ENCODE measurements at regions not wholly inside any gene's neighbourhood (a gene's known extent, or its start where the extent isn't known, plus 50 kb on each side); places are given as distances from the start of the nearest gene placed in this dataset.
A peak's percentile ranks its signal among the peaks of the same experiment; 100 is the strongest.

DNA sequence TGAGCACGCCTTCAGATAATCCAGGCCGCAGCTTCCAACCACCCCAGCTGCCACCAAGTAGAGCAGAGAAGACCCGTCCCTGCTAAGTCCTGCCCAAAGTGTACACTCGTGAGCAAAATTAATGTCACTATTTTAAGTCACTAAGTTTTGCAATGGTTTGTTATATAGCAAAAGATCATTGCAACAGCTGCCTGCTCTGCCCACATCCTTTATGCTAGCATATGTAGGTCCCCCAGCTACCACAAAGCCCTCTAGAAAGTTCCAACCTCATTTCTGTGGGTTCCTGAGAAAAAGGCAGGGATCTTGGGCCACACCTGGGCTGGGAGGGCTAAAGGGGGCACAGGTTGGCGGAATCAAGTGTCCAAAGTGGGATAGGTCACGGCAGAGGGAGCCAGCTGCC is 346.9 kb downstream of the BCOR start:
- no peak overlapping the region for H3K27ac ChIP-seq (ENCODE audit: low read length)
- no peaks in the 10 kb centered on the region for H3K4me1 ChIP-seq (ENCODE audit: low read length)
- no peaks in the 10 kb centered on the region for H3K9me2 ChIP-seq (replicated peaks; ENCODE audit: insufficient read depth, low read length)
- H3K79me2 ChIP-seq (ENCODE audit: low read length) = no peaks in the 10 kb centered on the region
- DNase-seq = no peak
- H2AFZ ChIP-seq (ENCODE audit: low read length) = no peak overlapping the region
- no peaks in the 10 kb centered on the region for H4K20me1 ChIP-seq (ENCODE audit: insufficient read depth, low read depth, low read length)
- H3K4me2 ChIP-seq (ENCODE audit: low read depth, low read length, poor library complexity, severe bottlenecking) = no peak overlapping the region
- no peaks in the 10 kb centered on the region for H3K36me3 ChIP-seq (ENCODE audit: insufficient read depth, low read length)
- H3K27me3 ChIP-seq (ENCODE audit: low read length) = no peaks in the 10 kb centered on the region
- H3K9ac ChIP-seq (ENCODE audit: low read length) = no peak overlapping the region
- H3K4me3 ChIP-seq (ENCODE audit: low read length) = no peak overlapping the region
- no peaks in the 10 kb centered on the region for H3K9me3 ChIP-seq (ENCODE audit: low read length)

DNA sequence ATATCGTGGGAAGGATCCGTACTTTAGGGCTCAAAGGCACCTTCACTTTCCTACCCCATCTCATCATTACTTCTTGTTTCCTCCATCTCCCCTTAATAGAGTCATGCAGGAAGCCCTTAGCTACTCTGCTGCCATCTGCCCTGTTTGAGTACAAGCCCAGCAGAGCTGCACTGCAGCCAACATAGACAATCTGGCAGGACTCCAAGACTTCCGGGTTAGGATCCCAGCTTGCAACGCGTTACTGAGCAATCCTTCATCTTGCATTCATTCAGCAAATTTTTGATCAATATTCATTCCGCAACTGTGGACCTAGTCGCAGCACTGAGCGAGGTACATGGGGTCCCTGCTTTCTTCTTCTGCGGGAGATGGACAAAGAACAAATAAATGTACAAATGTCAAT is 344.9 kb downstream of the BCOR start:
- Histone ChIP-seq H3K4me3 (ENCODE audit: low read length) (no peak overlapping the region), H3K9ac (ENCODE audit: low read length) (no peak overlapping the region), H3K79me2 (ENCODE audit: low read length) (no peaks in the 10 kb centered on the region), H3K27ac (ENCODE audit: low read length) (no peak overlapping the region), H3K36me3 (ENCODE audit: insufficient read depth, low read length) (no peaks in the 10 kb centered on the region), H4K20me1 (ENCODE audit: insufficient read depth, low read depth, low read length) (no peaks in the 10 kb centered on the region), H3K9me2 (replicated peaks; ENCODE audit: insufficient read depth, low read length) (no peaks in the 10 kb centered on the region), H3K4me2 (ENCODE audit: low read depth, low read length, poor library complexity, severe bottlenecking) (no peak overlapping the region), H3K27me3 (ENCODE audit: low read length) (no peaks in the 10 kb centered on the region), H3K9me3 (ENCODE audit: low read length) (no peaks in the 10 kb centered on the region), H2AFZ (ENCODE audit: low read length) (no peak overlapping the region), H3K4me1 (ENCODE audit: low read length) (no peaks in the 10 kb centered on the region)
- no peak for DNase-seq

DNA sequence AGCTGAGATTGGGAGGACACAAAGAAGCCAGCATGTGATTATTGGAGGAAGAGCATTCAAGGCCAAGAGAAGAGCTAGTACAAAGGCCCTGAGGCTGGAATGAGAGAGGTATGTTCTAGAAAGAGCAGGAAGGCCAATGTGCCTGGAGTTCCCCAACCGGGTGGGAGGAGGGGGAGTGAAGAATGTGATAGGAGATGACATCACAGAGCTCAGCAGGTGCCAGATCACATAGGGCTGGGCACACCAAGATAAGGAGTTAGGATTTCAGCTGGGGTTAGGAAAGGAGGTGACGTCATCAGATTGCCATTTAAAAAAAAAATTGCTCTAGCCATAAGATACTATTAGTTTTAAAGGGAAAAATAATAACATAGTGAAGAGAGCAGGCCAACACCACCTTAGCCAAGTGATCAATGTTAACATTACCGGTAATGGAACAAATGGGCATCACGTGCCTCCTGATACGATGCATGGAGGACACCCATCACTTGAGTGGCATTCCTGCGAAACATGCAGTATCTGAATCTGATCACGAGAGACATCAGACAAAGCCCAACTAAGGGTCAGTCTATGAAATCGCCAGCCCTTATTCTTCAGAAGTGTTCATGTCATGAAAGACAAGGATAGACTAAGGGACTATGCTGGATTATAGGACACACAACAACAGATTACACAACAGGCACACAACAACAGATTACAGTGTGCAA is 344.3 kb downstream of the BCOR start:
- no peak overlapping the region for H3K4me2 ChIP-seq (ENCODE audit: low read depth, low read length, poor library complexity, severe bottlenecking)
- no peaks in the 10 kb centered on the region for H3K36me3 ChIP-seq (ENCODE audit: insufficient read depth, low read length)
- no peaks in the 10 kb centered on the region for H3K9me3 ChIP-seq (ENCODE audit: low read length)
- H3K79me2 ChIP-seq (ENCODE audit: low read length) = no peaks in the 10 kb centered on the region
- DNase-seq = no peak
- H2AFZ ChIP-seq (ENCODE audit: low read length) = no peak overlapping the region
- no peaks in the 10 kb centered on the region for H4K20me1 ChIP-seq (ENCODE audit: insufficient read depth, low read depth, low read length)
- no peak overlapping the region for H3K9ac ChIP-seq (ENCODE audit: low read length)
- H3K27me3 ChIP-seq (ENCODE audit: low read length) = no peaks in the 10 kb centered on the region
- no peaks in the 10 kb centered on the region for H3K9me2 ChIP-seq (replicated peaks; ENCODE audit: insufficient read depth, low read length)
- no peak overlapping the region for H3K4me3 ChIP-seq (ENCODE audit: low read length)
- no peak overlapping the region for H3K27ac ChIP-seq (ENCODE audit: low read length)
- no peaks in the 10 kb centered on the region for H3K4me1 ChIP-seq (ENCODE audit: low read length)

DNA sequence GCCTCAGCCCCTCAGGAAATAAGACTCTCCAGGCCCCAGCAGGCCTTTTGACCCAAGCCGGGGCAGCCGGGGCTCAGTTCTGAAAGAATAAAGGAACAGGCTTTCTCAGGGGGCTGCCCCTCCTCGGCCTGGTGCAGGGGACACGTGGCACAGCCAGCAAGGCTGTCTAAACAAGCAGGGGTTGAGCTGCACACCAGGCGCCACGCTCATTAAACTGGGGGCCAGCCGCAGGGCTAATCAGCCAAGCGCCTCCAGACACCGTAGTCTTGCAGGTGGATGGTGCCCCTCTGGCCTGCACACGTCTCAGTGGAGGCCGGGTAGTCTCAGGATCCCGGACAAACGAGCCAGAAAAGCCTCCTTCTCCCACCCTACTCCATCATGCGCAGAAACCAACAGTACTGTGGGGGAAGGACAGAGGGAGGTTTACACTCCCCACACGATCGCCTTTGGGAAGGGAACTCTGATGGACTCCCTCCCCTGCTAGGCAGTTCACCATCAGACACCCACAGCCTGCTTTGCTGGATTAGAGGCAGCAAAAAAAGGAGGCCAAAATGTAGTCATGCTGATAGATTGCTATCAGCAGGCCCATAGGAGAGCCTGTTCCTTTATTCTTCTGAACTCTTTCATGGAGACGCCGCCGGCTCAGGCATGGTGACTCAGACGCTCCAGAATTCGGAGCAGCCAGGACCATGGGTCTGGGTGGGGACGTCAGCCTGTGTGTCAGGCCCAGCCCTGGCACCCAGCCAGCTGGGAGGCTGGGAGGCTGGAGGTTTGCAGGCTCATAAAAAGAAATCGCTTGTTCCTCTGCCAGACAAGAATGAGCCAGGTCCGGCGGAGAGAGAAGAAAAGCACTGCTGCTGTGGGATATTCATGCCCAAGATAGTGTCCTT is 342.4 kb downstream of the BCOR start:
- H3K9me2 ChIP-seq (replicated peaks; ENCODE audit: insufficient read depth, low read length) = no peaks in the 10 kb centered on the region
- no peaks in the 10 kb centered on the region for H3K9me3 ChIP-seq (ENCODE audit: low read length)
- H3K9ac ChIP-seq (ENCODE audit: low read length) = no peak overlapping the region
- no peak overlapping the region for H2AFZ ChIP-seq (ENCODE audit: low read length)
- no peak overlapping the region for H3K4me3 ChIP-seq (ENCODE audit: low read length)
- H3K27me3 ChIP-seq (ENCODE audit: low read length) = no peaks in the 10 kb centered on the region
- H3K36me3 ChIP-seq (ENCODE audit: insufficient read depth, low read length) = no peaks in the 10 kb centered on the region
- no peaks in the 10 kb centered on the region for H4K20me1 ChIP-seq (ENCODE audit: insufficient read depth, low read depth, low read length)
- H3K4me1 ChIP-seq (ENCODE audit: low read length) = no peaks in the 10 kb centered on the region
- no peaks in the 10 kb centered on the region for H3K79me2 ChIP-seq (ENCODE audit: low read length)
- H3K27ac ChIP-seq (ENCODE audit: low read length) = no peak overlapping the region
- H3K4me2 ChIP-seq (ENCODE audit: low read depth, low read length, poor library complexity, severe bottlenecking) = no peak overlapping the region
- DNase-seq = peak; percentile 5

DNA sequence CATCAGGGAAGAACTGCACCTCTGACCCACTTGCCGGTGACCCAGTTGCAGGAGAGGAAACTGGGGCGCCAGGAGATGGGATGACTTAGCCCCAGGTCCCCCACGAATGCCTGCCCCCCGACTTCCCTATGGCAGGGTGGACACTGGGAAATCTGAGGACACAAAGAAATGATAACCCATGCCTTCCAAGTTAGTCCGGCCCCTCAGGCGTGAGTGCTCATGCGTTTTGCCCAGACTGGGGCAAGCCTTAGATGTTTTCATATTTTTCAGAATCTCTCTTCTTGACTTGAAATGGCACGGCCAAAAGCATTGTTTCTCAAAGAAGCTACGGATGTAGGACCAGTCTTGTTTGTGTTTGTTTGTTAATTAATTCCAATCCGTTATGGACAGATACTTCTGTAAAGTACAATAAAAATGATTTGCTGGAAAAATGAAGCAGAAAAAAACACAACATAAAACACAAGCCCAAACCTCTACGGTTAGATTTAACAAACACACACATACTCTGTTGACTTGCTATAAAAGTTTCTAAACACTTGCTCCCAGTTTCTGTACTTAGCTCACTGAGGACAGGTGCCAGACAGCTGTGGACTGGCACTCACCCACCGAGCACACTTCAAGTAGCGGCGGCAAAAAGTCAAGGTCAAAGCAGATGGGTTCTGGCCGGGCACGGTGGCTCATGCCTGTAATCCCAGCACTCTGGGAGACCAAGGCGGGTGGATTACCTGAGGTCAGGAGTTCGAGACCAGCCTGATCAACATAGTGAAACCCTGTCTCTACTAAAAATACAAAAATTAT is 341.5 kb downstream of the BCOR start:
- H3K36me3 ChIP-seq (ENCODE audit: insufficient read depth, low read length) = no peaks in the 10 kb centered on the region
- no peaks in the 10 kb centered on the region for H3K79me2 ChIP-seq (ENCODE audit: low read length)
- H3K4me2 ChIP-seq (ENCODE audit: low read depth, low read length, poor library complexity, severe bottlenecking) = no peak overlapping the region
- H2AFZ ChIP-seq (ENCODE audit: low read length) = no peak overlapping the region
- H3K9me3 ChIP-seq (ENCODE audit: low read length) = no peaks in the 10 kb centered on the region
- H3K4me1 ChIP-seq (ENCODE audit: low read length) = no peaks in the 10 kb centered on the region
- no peaks in the 10 kb centered on the region for H3K27me3 ChIP-seq (ENCODE audit: low read length)
- H4K20me1 ChIP-seq (ENCODE audit: insufficient read depth, low read depth, low read length) = no peaks in the 10 kb centered on the region
- DNase-seq = no peak
- no peak overlapping the region for H3K9ac ChIP-seq (ENCODE audit: low read length)
- H3K9me2 ChIP-seq (replicated peaks; ENCODE audit: insufficient read depth, low read length) = no peaks in the 10 kb centered on the region
- no peak overlapping the region for H3K27ac ChIP-seq (ENCODE audit: low read length)
- no peak overlapping the region for H3K4me3 ChIP-seq (ENCODE audit: low read length)

DNA sequence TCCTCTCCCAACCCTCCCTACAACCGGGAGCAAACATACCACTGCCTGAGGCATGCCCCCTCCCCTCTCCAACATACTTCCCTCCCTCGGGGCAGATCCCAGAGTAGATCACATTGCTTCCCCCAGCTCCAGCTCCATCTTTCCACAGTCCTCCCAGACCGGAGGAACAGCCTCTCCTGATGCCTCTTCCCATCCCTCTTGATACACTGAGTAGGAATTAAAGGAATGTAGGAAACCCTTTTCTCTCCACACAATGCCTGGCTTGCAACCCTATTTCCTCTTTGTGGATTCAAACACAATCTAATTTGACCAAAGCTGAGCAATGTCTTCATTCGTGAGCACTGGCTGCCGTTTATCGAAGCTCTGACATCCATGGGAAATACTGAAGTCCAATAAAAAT is 339.8 kb downstream of the BCOR start:
- no peak for DNase-seq
- H3K4me1 ChIP-seq (ENCODE audit: low read length) = no peaks in the 10 kb centered on the region

DNA sequence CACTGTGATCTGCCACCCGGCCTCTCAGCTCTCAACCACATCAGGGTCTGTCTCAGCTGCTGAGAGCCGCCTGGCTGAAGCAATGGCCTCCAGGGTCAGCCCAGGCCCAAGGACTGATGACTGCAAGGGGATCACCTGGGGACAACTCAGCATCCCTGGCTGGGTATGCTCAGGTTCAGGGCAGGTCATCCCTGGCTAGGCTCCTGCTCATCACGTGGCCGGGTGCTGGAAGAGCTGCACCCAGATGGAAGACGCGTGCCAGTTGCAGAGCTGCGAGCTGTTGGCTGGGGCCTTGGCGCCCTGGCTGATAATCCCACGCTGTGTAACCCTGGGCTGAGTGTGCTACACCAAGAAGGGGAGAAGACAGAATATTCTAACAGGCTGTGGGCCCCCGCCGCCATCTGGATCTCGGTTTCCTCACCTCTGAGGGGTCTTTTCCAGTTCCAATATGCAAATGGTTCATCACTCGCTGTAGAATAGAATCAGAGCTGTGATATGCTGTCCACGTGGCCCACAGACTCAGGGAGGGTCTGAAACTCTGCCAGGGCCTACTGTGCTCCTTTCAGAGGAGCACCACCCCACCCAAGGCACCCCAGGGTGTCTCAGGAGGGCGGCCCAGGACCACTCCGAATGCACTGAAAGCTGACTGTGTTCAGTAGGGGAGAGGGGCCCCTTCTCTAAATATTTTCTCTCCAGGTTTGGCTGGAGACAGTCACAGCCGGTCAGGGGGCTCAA is 338.8 kb downstream of the BCOR start:
- H3K9ac ChIP-seq (ENCODE audit: low read length) = no peak overlapping the region
- H3K36me3 ChIP-seq (ENCODE audit: insufficient read depth, low read length) = no peaks in the 10 kb centered on the region
- no peaks in the 10 kb centered on the region for H3K9me3 ChIP-seq (ENCODE audit: low read length)
- peak; percentile 31 for DNase-seq
- no peak overlapping the region for H3K4me2 ChIP-seq (ENCODE audit: low read depth, low read length, poor library complexity, severe bottlenecking)
- H3K27me3 ChIP-seq (ENCODE audit: low read length) = no peaks in the 10 kb centered on the region
- H4K20me1 ChIP-seq (ENCODE audit: insufficient read depth, low read depth, low read length) = no peaks in the 10 kb centered on the region
- no peak overlapping the region for H3K27ac ChIP-seq (ENCODE audit: low read length)
- H3K4me3 ChIP-seq (ENCODE audit: low read length) = no peak overlapping the region
- H3K9me2 ChIP-seq (replicated peaks; ENCODE audit: insufficient read depth, low read length) = no peaks in the 10 kb centered on the region
- H3K79me2 ChIP-seq (ENCODE audit: low read length) = no peaks in the 10 kb centered on the region
- no peaks in the 10 kb centered on the region for H3K4me1 ChIP-seq (ENCODE audit: low read length)
- no peak overlapping the region for H2AFZ ChIP-seq (ENCODE audit: low read length)

More for the DNA sequence above, 339.8 kb downstream of the BCOR start:
- H3K36me3 ChIP-seq (ENCODE audit: insufficient read depth, low read length) = no peaks in the 10 kb centered on the region
- H3K9me2 ChIP-seq (replicated peaks; ENCODE audit: insufficient read depth, low read length) = no peaks in the 10 kb centered on the region
- H3K9ac ChIP-seq (ENCODE audit: low read length) = no peak overlapping the region
- no peaks in the 10 kb centered on the region for H3K79me2 ChIP-seq (ENCODE audit: low read length)
- no peaks in the 10 kb centered on the region for H4K20me1 ChIP-seq (ENCODE audit: insufficient read depth, low read depth, low read length)
- no peak overlapping the region for H3K4me2 ChIP-seq (ENCODE audit: low read depth, low read length, poor library complexity, severe bottlenecking)
- no peaks in the 10 kb centered on the region for H3K27me3 ChIP-seq (ENCODE audit: low read length)
- H3K9me3 ChIP-seq (ENCODE audit: low read length) = no peaks in the 10 kb centered on the region
- no peak overlapping the region for H3K4me3 ChIP-seq (ENCODE audit: low read length)
- no peak overlapping the region for H3K27ac ChIP-seq (ENCODE audit: low read length)
- H2AFZ ChIP-seq (ENCODE audit: low read length) = no peak overlapping the region

All from Karpas-422 (cell line).